A549 (cell line): ENCODE measurements at regions not wholly inside any gene's neighbourhood (a gene's known extent, or its start where the extent isn't known, plus 50 kb on each side); places are given as distances from the start of the nearest gene placed in this dataset.

Experiments used
- CHD2 ChIP-seq: fragments of 150-350 bp; IDR thresholded peaks from 2 replicates; pipeline ENCODE4 v1.6.1; 2014; ENCODE audit warnings: low read length; ENCODE audit not compliant: partially characterized antibody
- EP300 ChIP-seq, 2 experiments: fragments of >200 bp; sonication (Bioruptor Twin); formaldehyde crosslinking; IDR thresholded peaks; 2 replicates in 1 of 2; 3 replicates in 1 of 2; pipeline ENCODE4 v1.6.1; 2016 to 2017
- HDAC2 ChIP-seq: fragments of 200-600 bp; sonication (generic); IDR thresholded peaks from 2 replicates; pipeline ENCODE4 v1.6.1; 2016
- POLR2A ChIP-seq: IDR thresholded peaks from 2 replicates; pipeline ENCODE4 v1.6.1; 2012; ENCODE audit warnings: mild to moderate bottlenecking, low read length
- SMC3 ChIP-seq: fragments of >200 bp; sonication (Bioruptor Twin); formaldehyde crosslinking; IDR thresholded peaks from 3 replicates; pipeline ENCODE4 v1.6.1; 2018; ENCODE audit warnings: inconsistent platforms
- TF ChIP-seq, protein P1 (sequence below): IDR thresholded peaks from 2 replicates; pipeline ENCODE4 v1.6.1; 2012
- TF ChIP-seq, protein P2 (sequence below): IDR thresholded peaks from 2 replicates; pipeline ENCODE4 v1.6.1; 2012
- TF ChIP-seq, protein P3 (sequence below): fragments of >200 bp; sonication (Bioruptor Twin); formaldehyde crosslinking; IDR thresholded peaks from 3 replicates; pipeline ENCODE4 v1.5.1; 2016

DNA sequence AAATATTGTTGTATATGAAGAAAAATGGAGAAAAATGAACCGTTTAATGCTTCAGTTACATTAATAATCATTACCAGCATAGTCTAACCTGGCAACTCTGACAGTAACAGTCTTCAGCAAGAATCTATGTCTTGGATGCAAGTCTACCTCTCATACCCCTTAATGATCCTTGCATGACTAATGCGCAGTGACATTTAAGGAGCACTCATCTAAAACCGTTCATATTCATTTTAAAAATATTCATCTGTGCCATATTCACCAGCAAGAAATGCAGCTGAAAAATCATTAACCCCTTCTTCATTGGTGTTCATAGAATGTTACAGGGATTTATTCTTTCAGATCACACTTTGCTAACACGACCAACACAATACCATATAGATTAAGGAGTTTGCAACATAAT lies 227.2 kb upstream of the ASCC3 start:
- TF ChIP-seq EP300 (IDR thresholded peaks at IDR 0.05) (no peak), POLR2A (no peak), SMC3 (no peak), CHD2 (no peak), HDAC2 (no peak)
- TF ChIP-seq, protein P1, sequence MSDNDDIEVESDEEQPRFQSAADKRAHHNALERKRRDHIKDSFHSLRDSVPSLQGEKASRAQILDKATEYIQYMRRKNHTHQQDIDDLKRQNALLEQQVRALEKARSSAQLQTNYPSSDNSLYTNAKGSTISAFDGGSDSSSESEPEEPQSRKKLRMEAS, result no peak
- TF ChIP-seq, protein P2, sequence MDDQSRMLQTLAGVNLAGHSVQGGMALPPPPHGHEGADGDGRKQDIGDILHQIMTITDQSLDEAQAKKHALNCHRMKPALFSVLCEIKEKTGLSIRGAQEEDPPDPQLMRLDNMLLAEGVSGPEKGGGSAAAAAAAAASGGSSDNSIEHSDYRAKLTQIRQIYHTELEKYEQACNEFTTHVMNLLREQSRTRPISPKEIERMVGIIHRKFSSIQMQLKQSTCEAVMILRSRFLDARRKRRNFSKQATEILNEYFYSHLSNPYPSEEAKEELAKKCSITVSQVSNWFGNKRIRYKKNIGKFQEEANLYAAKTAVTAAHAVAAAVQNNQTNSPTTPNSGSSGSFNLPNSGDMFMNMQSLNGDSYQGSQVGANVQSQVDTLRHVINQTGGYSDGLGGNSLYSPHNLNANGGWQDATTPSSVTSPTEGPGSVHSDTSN, result no peak
- TF ChIP-seq, protein P3, sequence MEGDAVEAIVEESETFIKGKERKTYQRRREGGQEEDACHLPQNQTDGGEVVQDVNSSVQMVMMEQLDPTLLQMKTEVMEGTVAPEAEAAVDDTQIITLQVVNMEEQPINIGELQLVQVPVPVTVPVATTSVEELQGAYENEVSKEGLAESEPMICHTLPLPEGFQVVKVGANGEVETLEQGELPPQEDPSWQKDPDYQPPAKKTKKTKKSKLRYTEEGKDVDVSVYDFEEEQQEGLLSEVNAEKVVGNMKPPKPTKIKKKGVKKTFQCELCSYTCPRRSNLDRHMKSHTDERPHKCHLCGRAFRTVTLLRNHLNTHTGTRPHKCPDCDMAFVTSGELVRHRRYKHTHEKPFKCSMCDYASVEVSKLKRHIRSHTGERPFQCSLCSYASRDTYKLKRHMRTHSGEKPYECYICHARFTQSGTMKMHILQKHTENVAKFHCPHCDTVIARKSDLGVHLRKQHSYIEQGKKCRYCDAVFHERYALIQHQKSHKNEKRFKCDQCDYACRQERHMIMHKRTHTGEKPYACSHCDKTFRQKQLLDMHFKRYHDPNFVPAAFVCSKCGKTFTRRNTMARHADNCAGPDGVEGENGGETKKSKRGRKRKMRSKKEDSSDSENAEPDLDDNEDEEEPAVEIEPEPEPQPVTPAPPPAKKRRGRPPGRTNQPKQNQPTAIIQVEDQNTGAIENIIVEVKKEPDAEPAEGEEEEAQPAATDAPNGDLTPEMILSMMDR, result no peak
